ENCODE measurements at regions not wholly inside any gene's neighbourhood (a gene's known extent, or its start where the extent isn't known, plus 50 kb on each side); places are given as distances from the start of the nearest gene placed in this dataset.
"Not testable (repeated sequence)": the region's sequence is repeated elsewhere in the genome, so short reads cannot be mapped to it uniquely, and the experiment has no call there.

- no peak for DNase-seq (ENCODE audit: low read depth)
These were observed 830.8 kb downstream of the LUZP2 start for GRCh38 chr11:25327656-25328055.

GRCh38 chr11:25339281-25339680, 842.4 kb downstream of the LUZP2 start:
- DNase-seq (ENCODE audit: low read depth) = no peak

- DNase-seq (ENCODE audit: low read depth) = no peak
These were observed 852.7 kb downstream of the LUZP2 start for GRCh38 chr11:25349537-25349936.

- DNase-seq (ENCODE audit: low read depth) = no peak
These were observed 854.3 kb downstream of the LUZP2 start for GRCh38 chr11:25350899-25351803.

- no peak for DNase-seq (ENCODE audit: low read depth)
These were observed 860.3 kb downstream of the LUZP2 start for GRCh38 chr11:25357133-25357532.

GRCh38 chr11:25377466-25377865, 880.6 kb downstream of the LUZP2 start:
- DNase-seq (ENCODE audit: low read depth) = no peak

- no peak for DNase-seq (ENCODE audit: low read depth)
These were observed 900.0 kb downstream of the LUZP2 start for GRCh38 chr11:25396847-25397246.

GRCh38 chr11:25408146-25408545, 911.3 kb downstream of the LUZP2 start:
- DNase-seq (ENCODE audit: low read depth) = no peak

- no peak for DNase-seq (ENCODE audit: low read depth)
These were observed 916.1 kb upstream of the ANO3 start for GRCh38 chr11:25415793-25416192.

GRCh38 chr11:25423436-25424199, 908.3 kb upstream of the ANO3 start:
- no peak for DNase-seq (ENCODE audit: low read depth)

GRCh38 chr11:25432376-25432775, 899.6 kb upstream of the ANO3 start:
- no peak for DNase-seq (ENCODE audit: low read depth)

- no peak for DNase-seq (ENCODE audit: low read depth)
These were observed 896.7 kb upstream of the ANO3 start for GRCh38 chr11:25435197-25435596.

GRCh38 chr11:25436326-25436725, 895.6 kb upstream of the ANO3 start:
- no peak for DNase-seq (ENCODE audit: low read depth)

- DNase-seq (ENCODE audit: low read depth) = no peak
These were observed 890.5 kb upstream of the ANO3 start for GRCh38 chr11:25441421-25441820.

GRCh38 chr11:25449091-25449490, 882.8 kb upstream of the ANO3 start:
- no peak for DNase-seq (ENCODE audit: low read depth)

- no peak for DNase-seq (ENCODE audit: low read depth)
These were observed 878.5 kb upstream of the ANO3 start for GRCh38 chr11:25453471-25453870.

- DNase-seq (ENCODE audit: low read depth) = no peak
These were observed 875.7 kb upstream of the ANO3 start for GRCh38 chr11:25456211-25456610.

- no peak for DNase-seq (ENCODE audit: low read depth)
These were observed 847.9 kb upstream of the ANO3 start for GRCh38 chr11:25483915-25484635.

GRCh38 chr11:25485315-25485714, 846.6 kb upstream of the ANO3 start:
- DNase-seq (ENCODE audit: low read depth) = no peak

- DNase-seq (ENCODE audit: low read depth) = not testable (repeated sequence)
These were observed 845.6 kb upstream of the ANO3 start for GRCh38 chr11:25486338-25486737.

GRCh38 chr11:25488176-25488575, 843.8 kb upstream of the ANO3 start:
- not testable (repeated sequence) for DNase-seq (ENCODE audit: low read depth)

GRCh38 chr11:25501426-25501825, 830.5 kb upstream of the ANO3 start:
- not testable (repeated sequence) for DNase-seq (ENCODE audit: low read depth)

GRCh38 chr11:25515576-25515975, 816.4 kb upstream of the ANO3 start:
- DNase-seq (ENCODE audit: low read depth) = no peak
